ENCODE measurements at regions not wholly inside any gene's neighbourhood (a gene's known extent, or its start where the extent isn't known, plus 50 kb on each side); places are given as distances from the start of the nearest gene placed in this dataset.

DNA sequence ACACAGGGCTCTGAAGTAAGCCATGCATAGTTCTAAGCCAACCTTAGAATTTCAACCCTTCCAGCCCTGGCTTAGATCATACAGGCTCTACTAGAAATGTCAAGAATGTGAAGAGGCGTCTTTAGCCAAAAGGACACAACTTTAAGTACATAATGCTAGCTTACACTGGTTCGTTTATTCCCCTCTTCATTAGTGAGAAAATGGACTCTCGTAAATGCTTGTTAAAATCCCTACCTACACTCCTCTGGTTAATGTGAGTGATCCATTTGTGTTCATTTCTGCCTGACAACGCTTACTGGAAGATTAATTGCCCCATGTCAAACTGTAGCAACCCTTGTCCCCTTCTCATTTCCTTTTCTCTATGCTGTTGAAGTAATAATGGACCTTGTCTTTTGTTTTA is 149.3 kb upstream of the POU5F2 start:
- DNase-seq (ENCODE audit: low read depth): no peak

DNA sequence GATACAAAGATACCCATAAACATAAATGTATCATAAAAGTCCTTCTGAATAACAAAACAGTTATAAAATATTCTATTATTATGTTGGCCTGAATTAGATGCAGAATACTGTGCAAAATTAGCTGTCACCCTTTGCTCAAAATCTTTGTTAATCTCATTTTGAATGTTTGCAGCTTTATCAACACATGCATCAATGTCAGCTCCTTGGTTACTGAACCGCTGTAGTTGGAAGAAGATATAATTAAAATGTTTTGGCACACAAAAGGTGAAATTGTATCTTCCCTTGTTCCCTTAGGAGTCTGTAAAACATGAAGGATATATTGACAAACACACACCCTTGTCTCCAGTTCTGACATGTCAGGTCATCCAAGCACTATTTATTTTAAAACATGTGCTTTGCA is 146.3 kb upstream of the POU5F2 start:
- TF ChIP-seq, protein P1, sequence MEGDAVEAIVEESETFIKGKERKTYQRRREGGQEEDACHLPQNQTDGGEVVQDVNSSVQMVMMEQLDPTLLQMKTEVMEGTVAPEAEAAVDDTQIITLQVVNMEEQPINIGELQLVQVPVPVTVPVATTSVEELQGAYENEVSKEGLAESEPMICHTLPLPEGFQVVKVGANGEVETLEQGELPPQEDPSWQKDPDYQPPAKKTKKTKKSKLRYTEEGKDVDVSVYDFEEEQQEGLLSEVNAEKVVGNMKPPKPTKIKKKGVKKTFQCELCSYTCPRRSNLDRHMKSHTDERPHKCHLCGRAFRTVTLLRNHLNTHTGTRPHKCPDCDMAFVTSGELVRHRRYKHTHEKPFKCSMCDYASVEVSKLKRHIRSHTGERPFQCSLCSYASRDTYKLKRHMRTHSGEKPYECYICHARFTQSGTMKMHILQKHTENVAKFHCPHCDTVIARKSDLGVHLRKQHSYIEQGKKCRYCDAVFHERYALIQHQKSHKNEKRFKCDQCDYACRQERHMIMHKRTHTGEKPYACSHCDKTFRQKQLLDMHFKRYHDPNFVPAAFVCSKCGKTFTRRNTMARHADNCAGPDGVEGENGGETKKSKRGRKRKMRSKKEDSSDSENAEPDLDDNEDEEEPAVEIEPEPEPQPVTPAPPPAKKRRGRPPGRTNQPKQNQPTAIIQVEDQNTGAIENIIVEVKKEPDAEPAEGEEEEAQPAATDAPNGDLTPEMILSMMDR (conservative IDR thresholded peaks at IDR 0.05; ENCODE audit: low read depth, low read length): no peak
- DNase-seq (ENCODE audit: low read depth): no peak
- H3K4me3 ChIP-seq (ENCODE audit: low read depth, low read length): no peak overlapping the region

More for the DNA sequence above, 149.3 kb upstream of the POU5F2 start:
- no peak overlapping the region for H3K4me3 ChIP-seq (ENCODE audit: low read depth, low read length)
- TF ChIP-seq, protein P1 (conservative IDR thresholded peaks at IDR 0.05; ENCODE audit: low read depth, low read length): no peak

- TF ChIP-seq, protein P1 (conservative IDR thresholded peaks at IDR 0.05; ENCODE audit: low read depth, low read length): no peak
- no peak overlapping the region for H3K4me3 ChIP-seq (ENCODE audit: low read depth, low read length)
- DNase-seq (ENCODE audit: low read depth): no peak
Observed at GRCh38 chr5:93886917-93887361, 145.5 kb upstream of the POU5F2 start.

DNA sequence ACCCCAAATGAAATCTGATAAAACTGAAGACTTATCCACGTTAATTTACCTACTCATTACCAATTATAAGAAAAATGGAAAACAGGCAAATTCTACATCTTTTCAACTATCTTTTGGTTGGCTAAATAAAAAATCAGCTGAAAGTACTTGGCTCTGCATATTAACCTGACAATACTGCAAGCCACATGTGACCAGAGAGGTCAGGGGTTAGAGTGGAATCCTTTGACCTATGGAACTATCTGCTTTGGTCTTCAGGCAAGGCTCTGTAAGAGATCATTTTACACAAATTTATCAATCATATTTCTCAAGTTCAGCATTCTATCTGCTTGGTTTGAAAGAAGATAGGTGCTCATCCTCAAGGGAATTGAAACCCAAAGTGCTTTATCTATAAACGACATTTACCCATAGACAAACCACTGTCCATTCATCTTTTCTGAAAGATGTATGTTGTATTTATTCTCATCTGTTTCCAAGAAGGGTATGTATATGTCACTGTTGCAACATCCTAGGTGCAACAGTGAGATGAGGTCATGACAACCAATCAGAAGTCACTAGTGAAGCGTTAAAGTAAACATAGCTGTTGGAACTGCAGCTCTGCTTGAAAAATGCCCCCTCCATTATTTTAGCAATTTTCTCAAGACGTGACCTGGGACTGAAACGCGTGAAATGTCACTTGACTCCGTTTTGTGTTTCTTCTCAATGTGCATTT is 144.9 kb upstream of the POU5F2 start:
- no peak overlapping the region for H3K4me3 ChIP-seq (ENCODE audit: low read depth, low read length)
- TF ChIP-seq, protein P1 (conservative IDR thresholded peaks at IDR 0.05; ENCODE audit: low read depth, low read length): no peak
- no peak for DNase-seq (ENCODE audit: low read depth)

DNA sequence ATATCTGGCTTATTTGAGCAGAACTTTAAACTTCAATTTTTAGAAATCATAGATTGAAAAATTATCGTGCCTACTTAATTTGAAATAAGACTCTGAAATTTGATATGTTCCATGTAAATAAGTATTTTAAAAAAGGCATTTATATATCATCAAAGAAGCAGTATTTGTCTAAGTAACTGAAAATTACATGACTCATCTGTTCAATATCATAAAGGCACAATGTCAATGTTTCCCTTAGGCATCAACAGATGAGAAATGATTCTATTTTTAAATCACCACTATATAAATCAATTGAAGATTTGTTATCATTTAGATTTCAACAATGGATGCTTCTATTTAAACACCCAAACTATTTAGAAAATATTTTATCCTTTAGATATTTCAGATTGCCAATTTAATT is 142.9 kb upstream of the POU5F2 start:
- H3K4me3 ChIP-seq (ENCODE audit: low read depth, low read length): no peak overlapping the region
- TF ChIP-seq, protein P1 (conservative IDR thresholded peaks at IDR 0.05; ENCODE audit: low read depth, low read length): no peak
- DNase-seq (ENCODE audit: low read depth): no peak

DNA sequence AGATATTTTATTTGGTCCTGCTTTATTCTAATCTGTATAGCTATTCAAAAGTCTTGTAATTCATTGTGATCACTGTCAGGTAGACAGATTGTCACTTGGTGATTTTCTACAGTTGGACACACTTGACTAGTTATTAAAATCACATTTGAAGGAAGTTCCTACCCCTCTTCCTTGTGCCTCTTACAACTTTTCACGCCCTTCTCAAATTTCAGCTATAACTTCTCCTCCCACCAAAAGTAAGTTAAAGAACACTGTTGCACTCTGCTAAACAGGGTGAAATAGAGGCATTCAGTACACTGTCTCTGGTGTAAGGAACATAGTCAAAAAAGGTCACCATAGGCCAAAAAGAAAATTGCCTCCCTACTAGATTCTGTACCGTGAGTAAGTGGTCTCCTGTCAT is 142.1 kb upstream of the POU5F2 start:
- H3K4me3 ChIP-seq (ENCODE audit: low read depth, low read length): no peak overlapping the region
- TF ChIP-seq, protein P1 (conservative IDR thresholded peaks at IDR 0.05; ENCODE audit: low read depth, low read length): no peak
- no peak for DNase-seq (ENCODE audit: low read depth)

GRCh38 chr5:93875693-93876092 is 134.3 kb upstream of the POU5F2 start:
- no peak for DNase-seq (ENCODE audit: low read depth)

More at GRCh38 chr5:93875693-93876092, 134.3 kb upstream of the POU5F2 start:
- no peak overlapping the region for H3K4me3 ChIP-seq (ENCODE audit: low read depth, low read length)
- TF ChIP-seq, protein P1 (conservative IDR thresholded peaks at IDR 0.05; ENCODE audit: low read depth, low read length): no peak

Measured in epithelial cell of proximal tubule (primary cell).